OCI-LY3 (cell line): ENCODE measurements at regions not wholly inside any gene's neighbourhood (a gene's known extent, or its start where the extent isn't known, plus 50 kb on each side); places are given as distances from the start of the nearest gene placed in this dataset.

Experiments
- H2AFZ ChIP-seq: fragments of 200-600, 300-600 bp; shearing (Covaris generic); 2 replicates; pipeline ENCODE4 v1.6.0; 2014; ENCODE audit warnings: antibody characterized with exemption, low read depth, low read length
- H3K27ac ChIP-seq: fragments of 200-600, 300-600 bp; sonication (generic); 2 replicates; pipeline ENCODE4 v1.5.1; 2014; ENCODE audit warnings: mild to moderate bottlenecking, low read length, moderate library complexity, mixed read lengths
- H3K27me3 ChIP-seq: fragments of 200-600, 300-600 bp; sonication (generic); 2 replicates; pipeline ENCODE4 v1.6.1; 2014; ENCODE audit warnings: low read depth, low read length, mixed read lengths
- H3K36me3 ChIP-seq: fragments of 200-600, 300-600 bp; sonication (generic); replicated peaks from 2 replicates; pipeline ENCODE3; 2014; ENCODE audit warnings: low read depth, low read length, mixed read lengths
- H3K4me1 ChIP-seq: fragments of 300-600, 200-600 bp; sonication (generic); 2 replicates; pipeline ENCODE4 v1.6.1; 2014; ENCODE audit warnings: low read length, mixed read lengths
- H3K4me2 ChIP-seq: fragments of 200-600, 300-600 bp; sonication (generic); 2 replicates; pipeline ENCODE4 v1.6.1; 2014; ENCODE audit warnings: low read length, mixed read lengths
- H3K4me3 ChIP-seq: fragments of 300-600, 200-600 bp; sonication (generic); 2 replicates; pipeline ENCODE4 v1.5.1; 2014; ENCODE audit warnings: antibody characterized with exemption, mild to moderate bottlenecking, low read length, moderate library complexity
- H3K79me2 ChIP-seq: fragments of 300-600, 200-600 bp; shearing (Covaris generic); 2 replicates; pipeline ENCODE4 v1.6.1; 2014; ENCODE audit warnings: mild to moderate bottlenecking, low read length, mixed read lengths
- H3K9ac ChIP-seq: fragments of 300-600, 200-600 bp; shearing (Covaris generic); 2 replicates; pipeline ENCODE4 v1.6.0; 2014; ENCODE audit warnings: mild to moderate bottlenecking, low read length, moderate library complexity
- H3K9me3 ChIP-seq: fragments of 200-600, 300-600 bp; shearing (Covaris generic); 2 replicates; pipeline ENCODE4 v1.6.1; 2014; ENCODE audit warnings: low read length, mixed read lengths; ENCODE audit not compliant: insufficient read depth
- H4K20me1 ChIP-seq: fragments of 200-600, 300-600 bp; sonication (generic); 2 replicates; pipeline ENCODE4 v1.6.1; 2016; ENCODE audit warnings: low read length, mixed read lengths; ENCODE audit not compliant: insufficient read depth
- CTCF ChIP-seq: fragments of 200-600, 300-600 bp; sonication (generic); IDR thresholded peaks from 2 replicates; pipeline ENCODE4 v1.5.1; 2014; ENCODE audit warnings: antibody characterized with exemption, low read length, low read depth
- EZH2phosphoT487 ChIP-seq: fragments of 200-600 bp; shearing (Covaris generic); IDR thresholded peaks from 2 replicates; pipeline ENCODE4 v1.6.1; 2018; ENCODE audit warnings: antibody characterized with exemption, mixed run types, low read depth

- TF ChIP-seq CTCF (no peak), EZH2phosphoT487 (no peak)
- Histone ChIP-seq H3K27me3 (peaks cover 12% of the 10 kb centered on the region; the same call in 1 of the 2 replicates), H3K27ac (no peak overlapping the region), H3K9ac (no peak overlapping the region), H3K4me1 (no peaks in the 10 kb centered on the region), H3K4me2 (no peak overlapping the region), H3K79me2 (no peaks in the 10 kb centered on the region), H2AFZ (no peak overlapping the region), H3K36me3 (no peaks in the 10 kb centered on the region), H3K9me3 (no peaks in the 10 kb centered on the region), H3K4me3 (no peak overlapping the region), H4K20me1 (no peaks in the 10 kb centered on the region)
Measured at GRCh38 chr3:30187366-30187765, 419.0 kb upstream of the TGFBR2 start.

GRCh38 chr3:30188713-30189112, 417.7 kb upstream of the TGFBR2 start:
- Histone ChIP-seq H3K79me2 (no peaks in the 10 kb centered on the region), H3K27ac (no peak overlapping the region), H3K4me3 (no peak overlapping the region), H4K20me1 (no peaks in the 10 kb centered on the region), H3K27me3 (peaks cover 12% of the 10 kb centered on the region; the same call in 1 of the 2 replicates), H3K4me2 (no peak overlapping the region), H3K9ac (no peak overlapping the region), H3K9me3 (no peaks in the 10 kb centered on the region), H3K4me1 (peaks cover 5% of the 10 kb centered on the region), H3K36me3 (no peaks in the 10 kb centered on the region), H2AFZ (no peak overlapping the region)
- TF ChIP-seq EZH2phosphoT487 = no peak
- TF ChIP-seq CTCF = no peak

- Histone ChIP-seq H2AFZ (no peak overlapping the region), H3K27me3 (peaks cover 13% of the 10 kb centered on the region)
- TF ChIP-seq EZH2phosphoT487 = no peak
- no peak for TF ChIP-seq CTCF
Measured at GRCh38 chr3:30189900-30190299, 416.5 kb upstream of the TGFBR2 start.

GRCh38 chr3:30193625-30194044, 412.8 kb upstream of the TGFBR2 start:
- Histone ChIP-seq H3K9me3 (no peaks in the 10 kb centered on the region), H3K27ac (no peak overlapping the region), H3K4me2 (no peak overlapping the region), H3K9ac (no peak overlapping the region), H3K4me3 (no peak overlapping the region), H3K36me3 (no peaks in the 10 kb centered on the region), H3K27me3 (peaks cover 10% of the 10 kb centered on the region), H2AFZ (no peak overlapping the region), H4K20me1 (no peaks in the 10 kb centered on the region), H3K79me2 (no peaks in the 10 kb centered on the region), H3K4me1 (peaks cover 33% of the 10 kb centered on the region)
- TF ChIP-seq CTCF (no peak), EZH2phosphoT487 (no peak)

More at GRCh38 chr3:30189900-30190299, 416.5 kb upstream of the TGFBR2 start:
- Histone ChIP-seq H3K79me2 (no peaks in the 10 kb centered on the region), H3K9ac (no peak overlapping the region), H3K36me3 (no peaks in the 10 kb centered on the region), H3K9me3 (no peaks in the 10 kb centered on the region), H4K20me1 (no peaks in the 10 kb centered on the region), H3K4me1 (peaks cover 8% of the 10 kb centered on the region), H3K4me3 (no peak overlapping the region), H3K27ac (no peak overlapping the region), H3K4me2 (no peak overlapping the region)
